ENCODE measurements at regions not wholly inside any gene's neighbourhood (a gene's known extent, or its start where the extent isn't known, plus 50 kb on each side); places are given as distances from the start of the nearest gene placed in this dataset.

DNA sequence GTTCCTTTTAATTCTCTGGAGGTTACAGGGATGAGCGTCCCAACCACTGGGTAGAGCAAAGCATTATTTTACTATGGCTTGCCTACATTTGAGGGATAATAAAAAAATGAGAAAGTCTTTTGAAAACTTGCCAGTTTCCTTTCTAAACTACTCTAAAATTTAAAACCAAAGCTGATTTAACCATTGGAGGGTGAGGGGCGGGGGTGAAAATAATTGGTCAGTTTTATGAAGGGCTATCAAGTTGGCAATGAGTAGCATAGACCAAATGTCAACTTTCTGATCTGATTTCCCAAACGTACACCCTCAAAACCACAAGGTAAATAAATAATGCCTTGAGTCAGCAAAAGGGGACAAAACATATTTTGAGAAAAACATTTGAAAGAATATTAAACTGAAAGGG is 85.7 kb upstream of the STK17B start:
- TF ChIP-seq, protein P1, sequence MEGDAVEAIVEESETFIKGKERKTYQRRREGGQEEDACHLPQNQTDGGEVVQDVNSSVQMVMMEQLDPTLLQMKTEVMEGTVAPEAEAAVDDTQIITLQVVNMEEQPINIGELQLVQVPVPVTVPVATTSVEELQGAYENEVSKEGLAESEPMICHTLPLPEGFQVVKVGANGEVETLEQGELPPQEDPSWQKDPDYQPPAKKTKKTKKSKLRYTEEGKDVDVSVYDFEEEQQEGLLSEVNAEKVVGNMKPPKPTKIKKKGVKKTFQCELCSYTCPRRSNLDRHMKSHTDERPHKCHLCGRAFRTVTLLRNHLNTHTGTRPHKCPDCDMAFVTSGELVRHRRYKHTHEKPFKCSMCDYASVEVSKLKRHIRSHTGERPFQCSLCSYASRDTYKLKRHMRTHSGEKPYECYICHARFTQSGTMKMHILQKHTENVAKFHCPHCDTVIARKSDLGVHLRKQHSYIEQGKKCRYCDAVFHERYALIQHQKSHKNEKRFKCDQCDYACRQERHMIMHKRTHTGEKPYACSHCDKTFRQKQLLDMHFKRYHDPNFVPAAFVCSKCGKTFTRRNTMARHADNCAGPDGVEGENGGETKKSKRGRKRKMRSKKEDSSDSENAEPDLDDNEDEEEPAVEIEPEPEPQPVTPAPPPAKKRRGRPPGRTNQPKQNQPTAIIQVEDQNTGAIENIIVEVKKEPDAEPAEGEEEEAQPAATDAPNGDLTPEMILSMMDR (IDR thresholded peaks at IDR 0.05; ENCODE audit: extremely low read depth in 1 of 2, insufficient read depth in 1 of 2, low read depth in 1 of 2, low read length in 2 of 2), result no peak
- TF ChIP-seq POLR2A (IDR thresholded peaks at IDR 0.05; ENCODE audit: low read depth, low read length) (no peak), POLR2AphosphoS5 (IDR thresholded peaks at IDR 0.05; ENCODE audit: insufficient read depth, low read depth, low read length) (no peak), EZH2 (IDR thresholded peaks at IDR 0.05; ENCODE audit: borderline replicate concordance, low read depth, low read length, severe bottlenecking) (no peak)
- TF ChIP-seq, protein P2, sequence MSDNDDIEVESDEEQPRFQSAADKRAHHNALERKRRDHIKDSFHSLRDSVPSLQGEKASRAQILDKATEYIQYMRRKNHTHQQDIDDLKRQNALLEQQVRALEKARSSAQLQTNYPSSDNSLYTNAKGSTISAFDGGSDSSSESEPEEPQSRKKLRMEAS (IDR thresholded peaks at IDR 0.05; ENCODE audit: insufficient read depth, insufficient read length), result no peak

All from endothelial cell of umbilical vein (primary cell).